GM12875 (cell line): ENCODE measurements at regions not wholly inside any gene's neighbourhood (a gene's known extent, or its start where the extent isn't known, plus 50 kb on each side); places are given as distances from the start of the nearest gene placed in this dataset.
A peak's percentile ranks its signal among the peaks of the same experiment; 100 is the strongest.

Experiments
- H3K4me3 ChIP-seq: one replicate; pipeline ENCODE4 v1.5.1; 2011; ENCODE audit warnings: low read depth, low read length, control low read depth
- TF ChIP-seq, protein P1 (sequence below): IDR thresholded peaks from 2 replicates; pipeline ENCODE4 v1.5.1; 2011; ENCODE audit warnings: low read depth, mild to moderate bottlenecking, control low read depth, inconsistent platforms, low read length, moderate library complexity, borderline replicate concordance; ENCODE audit not compliant: insufficient read depth

DNA sequence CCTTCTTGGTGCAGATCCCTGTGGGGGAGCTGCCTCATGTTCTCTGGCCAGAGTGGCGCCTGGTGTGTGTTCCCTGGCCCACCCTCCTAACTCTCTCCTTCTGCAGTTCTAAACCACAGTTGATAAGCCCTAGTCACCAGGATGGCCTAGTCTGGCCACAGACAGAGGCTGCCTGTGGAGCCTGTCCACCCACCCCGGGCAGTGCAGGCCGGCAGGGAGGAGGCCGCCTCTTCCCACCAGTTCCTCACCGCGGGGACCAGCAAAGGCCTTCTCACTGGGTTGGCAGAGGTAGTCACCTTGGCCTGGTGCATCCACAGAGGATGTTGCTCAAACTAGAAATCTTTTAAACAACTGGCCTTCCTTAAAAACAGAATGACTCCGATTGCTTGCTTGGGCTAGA lies 276.4 kb upstream of the TTC14 start:
- TF ChIP-seq, protein P1, sequence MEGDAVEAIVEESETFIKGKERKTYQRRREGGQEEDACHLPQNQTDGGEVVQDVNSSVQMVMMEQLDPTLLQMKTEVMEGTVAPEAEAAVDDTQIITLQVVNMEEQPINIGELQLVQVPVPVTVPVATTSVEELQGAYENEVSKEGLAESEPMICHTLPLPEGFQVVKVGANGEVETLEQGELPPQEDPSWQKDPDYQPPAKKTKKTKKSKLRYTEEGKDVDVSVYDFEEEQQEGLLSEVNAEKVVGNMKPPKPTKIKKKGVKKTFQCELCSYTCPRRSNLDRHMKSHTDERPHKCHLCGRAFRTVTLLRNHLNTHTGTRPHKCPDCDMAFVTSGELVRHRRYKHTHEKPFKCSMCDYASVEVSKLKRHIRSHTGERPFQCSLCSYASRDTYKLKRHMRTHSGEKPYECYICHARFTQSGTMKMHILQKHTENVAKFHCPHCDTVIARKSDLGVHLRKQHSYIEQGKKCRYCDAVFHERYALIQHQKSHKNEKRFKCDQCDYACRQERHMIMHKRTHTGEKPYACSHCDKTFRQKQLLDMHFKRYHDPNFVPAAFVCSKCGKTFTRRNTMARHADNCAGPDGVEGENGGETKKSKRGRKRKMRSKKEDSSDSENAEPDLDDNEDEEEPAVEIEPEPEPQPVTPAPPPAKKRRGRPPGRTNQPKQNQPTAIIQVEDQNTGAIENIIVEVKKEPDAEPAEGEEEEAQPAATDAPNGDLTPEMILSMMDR = no peak

DNA sequence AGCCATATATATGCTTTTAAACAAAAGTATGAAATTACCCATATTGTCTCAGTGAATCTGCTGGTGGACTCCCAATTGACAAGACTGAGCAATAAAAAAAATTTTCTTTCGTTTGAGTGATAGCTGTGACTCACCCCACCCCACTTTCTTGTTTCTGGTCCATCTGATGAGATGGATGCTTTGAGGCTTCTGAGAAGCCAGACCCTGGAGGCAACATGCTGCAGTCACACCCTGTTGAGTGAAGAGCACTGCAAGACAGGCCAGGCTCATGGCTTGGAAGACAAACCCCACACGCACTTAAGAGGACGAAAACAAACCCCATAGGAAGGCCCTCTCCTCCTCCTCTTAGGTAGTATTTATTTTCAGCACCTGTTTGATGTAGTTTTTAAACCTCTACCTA lies 276.0 kb upstream of the TTC14 start:
- TF ChIP-seq, protein P1 = no peak
- H3K4me3 ChIP-seq = no peak overlapping the region

More for the DNA sequence above, 276.4 kb upstream of the TTC14 start:
- no peak overlapping the region for H3K4me3 ChIP-seq

DNA sequence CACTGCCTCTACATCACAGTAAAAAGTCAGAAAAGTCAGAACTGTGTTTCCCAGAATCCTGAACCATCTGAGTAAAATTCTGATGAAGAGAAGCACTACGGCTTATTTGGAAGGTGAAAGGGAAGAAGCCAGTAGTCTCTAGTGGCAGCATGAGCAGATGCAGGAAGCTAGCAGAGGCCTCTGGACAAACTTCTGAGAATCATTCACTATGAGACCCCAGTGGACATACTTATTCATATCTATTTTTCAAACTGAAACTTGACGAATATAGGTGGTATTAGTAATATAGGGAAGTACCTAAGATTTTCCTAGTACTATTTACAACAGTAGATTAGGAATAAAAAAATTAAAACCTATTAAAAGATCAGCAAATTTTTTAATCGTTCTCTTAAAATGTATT lies 272.8 kb upstream of the TTC14 start:
- TF ChIP-seq, protein P1 = peak; percentile 25; the same call in 1 of the 2 replicates
- no peak overlapping the region for H3K4me3 ChIP-seq

DNA sequence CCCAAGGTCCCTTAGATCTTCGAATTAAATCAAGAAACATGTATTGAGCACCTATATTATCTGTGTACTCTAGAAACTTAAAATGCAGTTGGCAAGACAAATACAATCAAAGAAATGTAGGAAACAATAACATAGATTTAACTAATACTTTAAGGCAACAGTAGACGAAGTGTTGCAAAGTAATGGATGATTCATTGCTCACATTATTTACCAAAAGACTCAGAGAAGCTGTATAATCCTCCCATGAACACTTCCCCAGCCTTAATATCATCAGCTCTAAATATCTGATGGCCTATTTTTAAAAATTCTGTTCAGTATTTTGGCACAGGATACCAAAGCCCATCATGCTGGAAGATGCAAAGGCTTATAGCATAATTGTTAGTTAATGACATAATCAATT lies 272.1 kb upstream of the TTC14 start:
- TF ChIP-seq, protein P1 = no peak
- no peak overlapping the region for H3K4me3 ChIP-seq

DNA sequence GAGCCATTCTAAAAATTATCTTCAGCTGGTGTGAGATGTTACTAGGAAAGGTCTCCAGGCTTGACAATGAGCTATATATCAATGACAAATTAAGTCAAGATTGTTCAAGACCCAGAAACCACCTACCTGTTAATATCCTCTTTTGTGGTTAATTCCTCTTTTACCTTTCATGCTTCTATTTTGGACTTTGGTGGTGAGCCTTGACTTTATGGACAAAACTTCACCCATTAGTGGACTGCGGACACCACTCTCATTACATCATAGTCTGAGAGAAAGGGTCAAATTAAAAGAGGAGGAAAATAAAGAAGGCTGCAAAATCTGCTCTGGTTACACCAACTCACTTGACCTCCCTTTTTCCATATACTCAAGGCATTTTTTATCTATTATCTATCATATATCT lies 271.5 kb upstream of the TTC14 start:
- no peak overlapping the region for H3K4me3 ChIP-seq
- TF ChIP-seq, protein P1 = no peak

DNA sequence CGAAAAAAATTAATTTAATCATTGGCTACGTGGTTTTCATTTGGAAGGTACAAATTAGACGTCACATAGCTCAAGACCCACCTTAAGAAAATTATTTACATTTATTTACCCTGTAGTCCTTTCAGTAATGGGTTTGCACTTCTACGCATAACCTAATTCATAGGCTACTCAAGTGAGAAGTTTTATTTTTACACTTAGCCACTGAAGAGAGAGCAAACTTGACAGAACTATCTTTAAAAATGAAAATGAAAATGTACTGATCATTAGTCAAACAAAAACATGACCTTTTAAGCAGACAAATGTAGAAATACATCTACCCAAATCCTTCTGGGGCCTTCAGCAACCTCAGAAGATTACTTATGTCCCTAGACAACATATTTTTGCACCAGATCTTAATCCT lies 269.4 kb upstream of the TTC14 start:
- H3K4me3 ChIP-seq = no peak overlapping the region
- TF ChIP-seq, protein P1 = no peak

DNA sequence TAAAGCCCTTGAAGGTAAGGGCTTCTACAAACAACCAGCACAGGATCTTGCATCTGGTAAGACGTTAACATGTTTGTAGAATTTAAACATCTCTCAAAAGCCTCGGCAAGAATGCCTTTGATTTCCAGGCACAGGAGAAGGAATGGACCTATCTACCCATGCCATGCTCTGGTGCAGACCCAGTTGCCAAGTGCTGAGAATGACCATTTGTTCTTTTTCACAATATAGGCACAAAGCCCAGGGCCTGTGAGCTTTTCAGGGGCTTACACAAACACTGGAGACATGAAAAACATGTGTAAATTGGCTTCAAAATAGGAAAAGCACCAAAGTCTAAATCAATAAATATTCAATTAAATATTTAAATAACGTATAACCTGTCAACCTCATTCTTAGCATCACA lies 266.9 kb upstream of the TTC14 start:
- H3K4me3 ChIP-seq = no peak overlapping the region
- TF ChIP-seq, protein P1 = no peak
